Testis (tissue), 2 donors: ENCODE measurements at regions not wholly inside any gene's neighbourhood (a gene's known extent, or its start where the extent isn't known, plus 50 kb on each side); places are given as distances from the start of the nearest gene placed in this dataset.

Experiments
- DNase-seq: peaks from one replicate; pipeline ENCODE4 v3.0.0-alpha.2; 2019
- H3K27ac ChIP-seq, 2 donors: fragments of 200-600 bp; sonication (generic); one replicate each; pipeline ENCODE4 v1.5.1; 2019
- H3K27me3 ChIP-seq: fragments of 200-600 bp; sonication (generic); one replicate; pipeline ENCODE4 v1.5.1; 2019
- H3K36me3 ChIP-seq: fragments of 200-600 bp; sonication (generic); one replicate; pipeline ENCODE4 v1.5.1; 2017; ENCODE audit warnings: low read depth; ENCODE audit errors: missing control alignments
- H3K4me1 ChIP-seq: fragments of 200-600 bp; sonication (generic); one replicate; pipeline ENCODE4 v1.5.1; 2019
- H3K4me3 ChIP-seq, 2 donors: fragments of 200-600 bp; sonication (generic); one replicate each; pipeline ENCODE4 v1.5.1; 2017 to 2019
- H3K9me3 ChIP-seq: fragments of 200-600 bp; sonication (generic); one replicate; pipeline ENCODE4 v1.5.1; 2017
- CTCF ChIP-seq, 3 experiments: fragments of 450-650 bp in 2 of 3; fragments of 200-600 bp in 1 of 3; sonication (generic) in 1 of 3; IDR thresholded peaks; one replicate each; pipeline ENCODE4 v1.5.1; 2016 to 2019; ENCODE audit warnings: antibody characterized with exemption in 3 of 3, mild to moderate bottlenecking in 2 of 3, moderate library complexity in 1 of 3
- POLR2A ChIP-seq: fragments of 450-650 bp; IDR thresholded peaks from one replicate; pipeline ENCODE4 v1.6.1; 2017; ENCODE audit warnings: antibody characterized with exemption, mild to moderate bottlenecking, moderate library complexity
- WGBS, 2 donors: methylation state at CpG; one replicate each; pipeline ENCODE4 v1.1.5; 2018; 5-methylcytosine and 5-hydroxymethylcytosine counted together
- intact Hi-C: fragments of 100-400 bp; cut with DNase I; formaldehyde crosslinking; loops from one replicate; pipeline ENCODE4 v1.15.1; 2023; ENCODE audit warnings: low total_unique reads

- Histone ChIP-seq H3K27me3 (no peaks in the 10 kb centered on the region), H3K9me3 (no peaks in the 10 kb centered on the region), H3K4me1 (no peaks in the 10 kb centered on the region), H3K27ac (no peak overlapping the region), H3K4me3 (no peak overlapping the region), H3K36me3 (no peaks in the 10 kb centered on the region)
- intact Hi-C loops: no loop called here
- no peak for TF ChIP-seq CTCF (IDR thresholded peaks at IDR 0.05)
- TF ChIP-seq POLR2A: no peak
- DNase-seq: no peak
- 74 to 78% methylated on average over 2 of the region's 2 CpGs for WGBS, 2 donors
Observed at GRCh38 chr1:96481409-96481808, 240.2 kb upstream of the PTBP2 start.

- Histone ChIP-seq H3K4me3 (no peak overlapping the region), H3K27ac (no peak overlapping the region)
Observed at GRCh38 chr1:96482616-96483015, 239.0 kb upstream of the PTBP2 start.

GRCh38 chr1:96487394-96487793 lies 234.2 kb upstream of the PTBP2 start:
- DNase-seq: no peak
- Histone ChIP-seq H3K9me3 (no peaks in the 10 kb centered on the region), H3K4me3 (no peak overlapping the region), H3K4me1 (no peaks in the 10 kb centered on the region), H3K36me3 (no peaks in the 10 kb centered on the region), H3K27ac (no peak overlapping the region), H3K27me3 (no peaks in the 10 kb centered on the region)
- TF ChIP-seq CTCF (IDR thresholded peaks at IDR 0.05) (no peak), POLR2A (no peak)
- WGBS, 2 donors: 74 to 78% methylated on average over 3 of the region's 3 CpGs
- intact Hi-C loops: no loop called here

More at GRCh38 chr1:96482616-96483015, 239.0 kb upstream of the PTBP2 start:
- no peaks in the 10 kb centered on the region for H3K36me3 ChIP-seq
- no peaks in the 10 kb centered on the region for H3K27me3 ChIP-seq
- DNase-seq: no peak
- H3K9me3 ChIP-seq: no peaks in the 10 kb centered on the region
- intact Hi-C loops: no loop called here
- TF ChIP-seq CTCF (IDR thresholded peaks at IDR 0.05): no peak
- TF ChIP-seq POLR2A: no peak
- H3K4me1 ChIP-seq: no peaks in the 10 kb centered on the region
- 44 to 46% methylated on average over 4 of the region's 4 CpGs for WGBS, 2 donors

- Histone ChIP-seq H3K27ac (no peak overlapping the region), H3K4me1 (no peaks in the 10 kb centered on the region), H3K9me3 (no peaks in the 10 kb centered on the region), H3K36me3 (no peaks in the 10 kb centered on the region), H3K27me3 (no peaks in the 10 kb centered on the region), H3K4me3 (no peak overlapping the region)
- no peak for DNase-seq
- 76 to 85% methylated on average over 5 of the region's 5 CpGs for WGBS, 2 donors
- TF ChIP-seq POLR2A: no peak
- no peak for TF ChIP-seq CTCF (IDR thresholded peaks at IDR 0.05)
- intact Hi-C loops: no loop called here
Observed at GRCh38 chr1:96487971-96488370, 233.6 kb upstream of the PTBP2 start.

- Histone ChIP-seq H3K27me3 (no peaks in the 10 kb centered on the region), H3K4me1 (no peaks in the 10 kb centered on the region), H3K36me3 (no peaks in the 10 kb centered on the region), H3K27ac (no peak overlapping the region), H3K4me3 (no peak overlapping the region), H3K9me3 (no peaks in the 10 kb centered on the region)
- intact Hi-C loops: no loop called here
- DNase-seq: no peak
- TF ChIP-seq POLR2A (no peak), CTCF (IDR thresholded peaks at IDR 0.05) (no peak)
- WGBS, 2 donors: 71 to 76% methylated on average over 2 of the region's 2 CpGs
Observed at GRCh38 chr1:96488777-96489176, 232.8 kb upstream of the PTBP2 start.
